GM23338 (cell line): ENCODE measurements at regions not wholly inside any gene's neighbourhood (a gene's known extent, or its start where the extent isn't known, plus 50 kb on each side); places are given as distances from the start of the nearest gene placed in this dataset.

Source experiments
- ATAC-seq: fragments of 200-7000 bp; cut with Tn5 transposase; 3 replicates; pipeline ENCODE4 v1.9.1; 2020
- DNase-seq: peaks from one replicate; pipeline ENCODE4 v3.0.0-alpha.2; 2015; ENCODE audit warnings: low spot score
- H2AFZ ChIP-seq: fragments of 200-600 bp; sonication (generic); 2 replicates; pipeline ENCODE4 v1.8.0; 2016; ENCODE audit warnings: antibody characterized with exemption, mild to moderate bottlenecking, moderate library complexity
- H3F3A ChIP-seq: fragments of 200-600 bp; sonication (generic); replicated peaks from 2 replicates; pipeline ENCODE4 v1.8.0; 2017; ENCODE audit warnings: antibody characterized with exemption, mixed run types, low read depth
- H3K27ac ChIP-seq: fragments of 200-600 bp; sonication (generic); 2 replicates; pipeline ENCODE4 v1.6.1; 2016; ENCODE audit warnings: low read depth
- H3K27me3 ChIP-seq: fragments of 200-600 bp; sonication (generic); 2 replicates; pipeline ENCODE4 v1.8.0; 2016; ENCODE audit warnings: mild to moderate bottlenecking, mixed run types, moderate library complexity; ENCODE audit not compliant: insufficient read depth
- H3K36me3 ChIP-seq: fragments of 200-600 bp; sonication (generic); 2 replicates; pipeline ENCODE4 v1.8.0; 2016; ENCODE audit warnings: mild to moderate bottlenecking; ENCODE audit not compliant: insufficient read depth
- H3K4me1 ChIP-seq: fragments of 200-600 bp; sonication (generic); 2 replicates; pipeline ENCODE4 v1.8.0; 2016; ENCODE audit warnings: mild to moderate bottlenecking, moderate library complexity; ENCODE audit not compliant: insufficient read depth
- H3K4me2 ChIP-seq: fragments of 200-600 bp; sonication (generic); 2 replicates; pipeline ENCODE4 v1.7.1; 2017; ENCODE audit warnings: mixed run types
- H3K4me3 ChIP-seq: fragments of 200-600 bp; sonication (generic); 2 replicates; pipeline ENCODE4 v1.6.1; 2016; ENCODE audit warnings: mixed run types
- H3K79me2 ChIP-seq: fragments of 200-600 bp; sonication (generic); replicated peaks from 2 replicates; pipeline ENCODE4 v1.8.0; 2017; ENCODE audit warnings: mild to moderate bottlenecking; ENCODE audit not compliant: insufficient read depth
- H3K9me2 ChIP-seq: fragments of 200-600 bp; sonication (generic); 2 replicates; pipeline ENCODE4 v1.8.0; 2017; ENCODE audit not compliant: insufficient read depth
- H4K20me1 ChIP-seq: fragments of 200-600 bp; sonication (generic); replicated peaks from 2 replicates; pipeline ENCODE4 v1.8.0; 2017; ENCODE audit warnings: mild to moderate bottlenecking; ENCODE audit not compliant: insufficient read depth
- H3K27ac Mint-ChIP-seq: 2 replicates; pipeline ENCODE4 v1.8.0; 2020; ENCODE audit warnings: inconsistent platforms, mild to moderate bottlenecking, moderate library complexity, mixed read lengths
- H3K27me3 Mint-ChIP-seq: 3 replicates; pipeline ENCODE4 v1.8.0; 2022; ENCODE audit warnings: low read depth, mild to moderate bottlenecking, moderate library complexity, mixed read lengths, inconsistent platforms; ENCODE audit not compliant: insufficient read depth, poor library complexity
- H3K36me3 Mint-ChIP-seq: 3 replicates; pipeline ENCODE4 v1.8.0; 2021; ENCODE audit warnings: low read depth, mild to moderate bottlenecking, inconsistent platforms, moderate library complexity, mixed read lengths
- H3K4me1 Mint-ChIP-seq: 3 replicates; pipeline ENCODE4 v1.8.0; 2020; ENCODE audit warnings: mild to moderate bottlenecking, inconsistent platforms, mixed read lengths
- H3K4me3 Mint-ChIP-seq: 3 replicates; pipeline ENCODE4 v1.8.0; 2021; ENCODE audit warnings: moderate library complexity, mild to moderate bottlenecking, inconsistent platforms, mixed read lengths
- H3K9me3 Mint-ChIP-seq: 3 replicates; pipeline ENCODE4 v1.8.0; 2020; ENCODE audit warnings: moderate library complexity, mild to moderate bottlenecking, inconsistent platforms, mixed read lengths
- CREB1 ChIP-seq: fragments of 250-450 bp; sonication (Bioruptor Pico); IDR thresholded peaks from 2 replicates; pipeline ENCODE4 v1.5.0; 2020; ENCODE audit warnings: low read depth, mild to moderate bottlenecking, moderate library complexity
- CTCF ChIP-seq, 2 experiments: fragments of 200-600 bp in 1 of 2; sonication (generic) in 1 of 2; conservative IDR thresholded peaks; 2 replicates each; pipeline versions ENCODE4 v1.5.1 to v1.6.1; 2016 to 2017; ENCODE audit warnings: antibody characterized with exemption in 2 of 2, low read depth in 2 of 2, mild to moderate bottlenecking in 2 of 2, moderate library complexity in 1 of 2
- EZH2 ChIP-seq: fragments of 200-600 bp; sonication (generic); IDR thresholded peaks from one replicate; pipeline ENCODE4 v1.8.0; 2017; ENCODE audit warnings: antibody characterized with exemption, mild to moderate bottlenecking, low read depth; ENCODE audit not compliant: unreplicated experiment
- REST ChIP-seq: IDR thresholded peaks from one replicate; pipeline ENCODE4 v1.6.1; 2018; ENCODE audit warnings: antibody characterized with exemption; ENCODE audit not compliant: unreplicated experiment
- STAT1 ChIP-seq: IDR thresholded peaks from one replicate; pipeline ENCODE4 v1.6.1; 2016; ENCODE audit warnings: antibody characterized with exemption; ENCODE audit not compliant: unreplicated experiment
- ZNF114 ChIP-seq: fragments of 250-450 bp; sonication (Bioruptor Pico); IDR thresholded peaks from 2 replicates; pipeline ENCODE4 v1.5.0; 2020; ENCODE audit warnings: mild to moderate bottlenecking, moderate library complexity
- ZNF331 ChIP-seq: fragments of 250-450 bp; sonication (Bioruptor Pico); IDR thresholded peaks from 2 replicates; pipeline ENCODE4 v1.5.0; 2020; ENCODE audit warnings: low read depth, mild to moderate bottlenecking, moderate library complexity
- ZNF462 ChIP-seq: fragments of 250-450 bp; sonication (Bioruptor Pico); IDR thresholded peaks from 2 replicates; pipeline ENCODE4 v1.5.0; 2020; ENCODE audit warnings: mild to moderate bottlenecking, moderate library complexity
- TF ChIP-seq, protein P1 (sequence below): IDR thresholded peaks from 2 replicates; pipeline ENCODE4 v1.6.1; 2016; ENCODE audit warnings: antibody characterized with exemption

- Mint-ChIP-seq H3K4me3 (no peak overlapping the region), H3K27me3 (no peaks in the 10 kb centered on the region), H3K36me3 (no peaks in the 10 kb centered on the region), H3K9me3 (no peaks in the 10 kb centered on the region), H3K27ac (no peak overlapping the region), H3K4me1 (peaks cover 13% of the 10 kb centered on the region; the same call in 2 of the 3 replicates)
- no peak overlapping the region for H3K27ac ChIP-seq
- H3K4me1 ChIP-seq = no peaks in the 10 kb centered on the region; the same call in 1 of the 2 replicates
- no peaks in the 10 kb centered on the region for H4K20me1 ChIP-seq
- DNase-seq (no peak), ATAC-seq (no peak)
- no peaks in the 10 kb centered on the region for H3K79me2 ChIP-seq
- H2AFZ ChIP-seq = no peak overlapping the region
- no peaks in the 10 kb centered on the region for H3K36me3 ChIP-seq
- H3F3A ChIP-seq = no peaks in the 10 kb centered on the region
- no peak for TF ChIP-seq ZNF331 (CRISPR knock-in tag)
- no peak overlapping the region for H3K4me2 ChIP-seq
- no peak overlapping the region for H3K4me3 ChIP-seq
- no peaks in the 10 kb centered on the region for H3K27me3 ChIP-seq
- no peaks in the 10 kb centered on the region for H3K9me2 ChIP-seq
Observed at GRCh38 chr2:225340923-225341322, 58.6 kb upstream of the NYAP2 start.

DNA sequence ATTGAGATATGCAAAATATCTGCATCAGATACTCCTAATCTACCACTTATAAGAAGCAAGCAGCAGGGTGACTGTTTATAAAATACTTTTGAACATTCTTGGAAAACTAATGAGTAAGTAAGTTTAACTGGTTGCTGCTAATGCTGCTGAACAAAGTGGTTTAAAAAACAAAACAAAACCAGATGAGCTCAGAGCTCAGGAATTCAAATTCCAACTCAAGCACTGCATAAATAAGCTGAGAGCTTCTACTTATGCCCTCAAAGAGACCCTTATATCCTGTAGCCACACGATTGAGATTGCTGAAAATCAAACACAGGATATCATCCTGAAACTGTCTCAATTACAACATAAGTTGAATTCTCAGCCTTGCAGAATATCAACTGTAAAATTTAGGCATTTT is 62.3 kb upstream of the NYAP2 start:
- H3K79me2 ChIP-seq = no peaks in the 10 kb centered on the region
- Mint-ChIP-seq H3K27me3 (no peaks in the 10 kb centered on the region), H3K27ac (no peak overlapping the region), H3K36me3 (no peaks in the 10 kb centered on the region), H3K4me3 (no peak overlapping the region), H3K9me3 (no peaks in the 10 kb centered on the region), H3K4me1 (peaks cover 13% of the 10 kb centered on the region; the same call in 2 of the 3 replicates)
- DNase-seq (peak; percentile 35), ATAC-seq (no peak)
- no peaks in the 10 kb centered on the region for H3K9me2 ChIP-seq
- no peak overlapping the region for H3K4me2 ChIP-seq
- no peaks in the 10 kb centered on the region; the same call in 1 of the 2 replicates for H3K4me1 ChIP-seq
- no peaks in the 10 kb centered on the region for H4K20me1 ChIP-seq
- no peaks in the 10 kb centered on the region for H3K27me3 ChIP-seq
- no peaks in the 10 kb centered on the region for H3F3A ChIP-seq
- no peak overlapping the region for H2AFZ ChIP-seq
- no peak overlapping the region for H3K4me3 ChIP-seq
- no peak overlapping the region for H3K27ac ChIP-seq
- H3K36me3 ChIP-seq = no peaks in the 10 kb centered on the region
- TF ChIP-seq STAT1 = no peak
- no peak for TF ChIP-seq CTCF (conservative IDR thresholded peaks at IDR 0.05; ENCODE audit: low read depth in 2 of 2)
- TF ChIP-seq ZNF331 (CRISPR knock-in tag) = no peak
- TF ChIP-seq REST = no peak
- TF ChIP-seq EZH2 = no peak
- no peak for TF ChIP-seq CREB1 (CRISPR knock-in tag)
- TF ChIP-seq, protein P1, sequence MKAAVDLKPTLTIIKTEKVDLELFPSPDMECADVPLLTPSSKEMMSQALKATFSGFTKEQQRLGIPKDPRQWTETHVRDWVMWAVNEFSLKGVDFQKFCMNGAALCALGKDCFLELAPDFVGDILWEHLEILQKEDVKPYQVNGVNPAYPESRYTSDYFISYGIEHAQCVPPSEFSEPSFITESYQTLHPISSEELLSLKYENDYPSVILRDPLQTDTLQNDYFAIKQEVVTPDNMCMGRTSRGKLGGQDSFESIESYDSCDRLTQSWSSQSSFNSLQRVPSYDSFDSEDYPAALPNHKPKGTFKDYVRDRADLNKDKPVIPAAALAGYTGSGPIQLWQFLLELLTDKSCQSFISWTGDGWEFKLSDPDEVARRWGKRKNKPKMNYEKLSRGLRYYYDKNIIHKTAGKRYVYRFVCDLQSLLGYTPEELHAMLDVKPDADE = no peak
- TF ChIP-seq ZNF462 (CRISPR knock-in tag) = no peak
- no peak for TF ChIP-seq ZNF114 (CRISPR knock-in tag)
